ENCODE measurements at regions not wholly inside any gene's neighbourhood (a gene's known extent, or its start where the extent isn't known, plus 50 kb on each side); places are given as distances from the start of the nearest gene placed in this dataset.

GRCh38 chr7:41067576-41067975 lies 635.3 kb downstream of the INHBA start:
- TF ChIP-seq CTCF (IDR thresholded peaks at IDR 0.05): no peak
- TF ChIP-seq POLR2A (IDR thresholded peaks at IDR 0.05): no peak

Measured in right lobe of liver (tissue), 4 donors.